ENCODE measurements at regions not wholly inside any gene's neighbourhood (a gene's known extent, or its start where the extent isn't known, plus 50 kb on each side); places are given as distances from the start of the nearest gene placed in this dataset.

DNA sequence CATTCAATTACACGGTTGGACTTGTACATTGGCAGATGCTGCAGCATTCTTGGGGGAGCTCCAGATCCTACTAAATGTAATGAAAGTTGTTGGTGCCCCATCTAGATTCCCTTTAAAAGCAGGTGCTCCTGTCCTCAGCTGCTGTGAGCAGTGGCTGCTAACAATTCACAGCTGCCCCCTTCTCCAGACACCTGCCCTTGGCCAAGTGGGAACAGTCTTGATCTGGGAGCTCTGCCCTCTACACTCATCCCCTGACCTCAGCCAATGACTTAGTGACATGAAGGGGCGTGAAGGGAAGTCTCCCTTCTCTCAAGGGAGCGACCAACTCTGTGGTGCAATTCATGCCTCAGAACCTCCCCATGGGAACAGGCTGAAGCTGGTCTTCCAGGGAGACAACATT is 125.7 kb downstream of the EIF4E start:
- Histone ChIP-seq H4K91ac (ENCODE audit: insufficient read length, low read depth, low read length) (no peak overlapping the region), H4K20me1 (ENCODE audit: control insufficient read depth, insufficient read depth, insufficient read length) (no peaks in the 10 kb centered on the region), H3K79me1 (ENCODE audit: insufficient read depth, low read depth, low read length, poor library complexity, severe bottlenecking) (no peaks in the 10 kb centered on the region), H2BK120ac (ENCODE audit: low read depth, low read length, poor library complexity, severe bottlenecking) (no peak overlapping the region), H2AK5ac (ENCODE audit: insufficient read length, low read length) (no peak overlapping the region), H3K27ac (ENCODE audit: insufficient read length, low read depth, low read length) (no peak overlapping the region), H4K5ac (ENCODE audit: insufficient read length, low read depth, low read length) (no peak overlapping the region), H2AFZ (ENCODE audit: low read length) (no peak overlapping the region), H3K4me2 (ENCODE audit: insufficient read depth, insufficient read length, low read length) (no peak overlapping the region), H3K79me2 (ENCODE audit: insufficient read depth, low read length) (no peaks in the 10 kb centered on the region), H3K23ac (ENCODE audit: insufficient read length, low read depth, low read length) (no peak overlapping the region), H3K9ac (ENCODE audit: extremely low read depth, insufficient read length, low read length) (no peak overlapping the region), H2BK15ac (ENCODE audit: low read depth, low read length) (no peak overlapping the region), H2BK12ac (ENCODE audit: insufficient read length, low read depth, low read length) (no peak overlapping the region), H3K23me2 (ENCODE audit: insufficient read length, low read depth, low read length, poor library complexity, severe bottlenecking) (no peaks in the 10 kb centered on the region), H3K27me3 (ENCODE audit: insufficient read depth, low read length) (no peaks in the 10 kb centered on the region), H2BK20ac (ENCODE audit: low read depth, low read length, poor library complexity, severe bottlenecking) (no peak overlapping the region), H3K18ac (ENCODE audit: insufficient read length, low read depth, low read length) (no peak overlapping the region), H4K8ac (replicated peaks; ENCODE audit: insufficient read length, low read depth, low read length) (no peak overlapping the region), H2BK5ac (ENCODE audit: insufficient read length, low read length) (no peak overlapping the region), H3T11ph (ENCODE audit: low read length) (no peak overlapping the region), H3K14ac (ENCODE audit: insufficient read depth, low read length) (no peak overlapping the region), H3K4me1 (ENCODE audit: insufficient read depth, low read length) (no peaks in the 10 kb centered on the region), H3K9me3 (ENCODE audit: control insufficient read depth, low read depth, low read length) (no peaks in the 10 kb centered on the region), H3K4ac (ENCODE audit: low read depth, low read length) (no peak overlapping the region), H3K56ac (ENCODE audit: insufficient read length, low read depth, low read length) (no peak overlapping the region)
- TF ChIP-seq, protein P1, sequence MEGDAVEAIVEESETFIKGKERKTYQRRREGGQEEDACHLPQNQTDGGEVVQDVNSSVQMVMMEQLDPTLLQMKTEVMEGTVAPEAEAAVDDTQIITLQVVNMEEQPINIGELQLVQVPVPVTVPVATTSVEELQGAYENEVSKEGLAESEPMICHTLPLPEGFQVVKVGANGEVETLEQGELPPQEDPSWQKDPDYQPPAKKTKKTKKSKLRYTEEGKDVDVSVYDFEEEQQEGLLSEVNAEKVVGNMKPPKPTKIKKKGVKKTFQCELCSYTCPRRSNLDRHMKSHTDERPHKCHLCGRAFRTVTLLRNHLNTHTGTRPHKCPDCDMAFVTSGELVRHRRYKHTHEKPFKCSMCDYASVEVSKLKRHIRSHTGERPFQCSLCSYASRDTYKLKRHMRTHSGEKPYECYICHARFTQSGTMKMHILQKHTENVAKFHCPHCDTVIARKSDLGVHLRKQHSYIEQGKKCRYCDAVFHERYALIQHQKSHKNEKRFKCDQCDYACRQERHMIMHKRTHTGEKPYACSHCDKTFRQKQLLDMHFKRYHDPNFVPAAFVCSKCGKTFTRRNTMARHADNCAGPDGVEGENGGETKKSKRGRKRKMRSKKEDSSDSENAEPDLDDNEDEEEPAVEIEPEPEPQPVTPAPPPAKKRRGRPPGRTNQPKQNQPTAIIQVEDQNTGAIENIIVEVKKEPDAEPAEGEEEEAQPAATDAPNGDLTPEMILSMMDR (conservative IDR thresholded peaks at IDR 0.05), result no peak
- WGBS (ENCODE audit: extremely low coverage, insufficient read length, low lambda C conversion rate), result no CpG with 5 or more reads among the region's 3 CpGs
- H3K27me3 Mint-ChIP-seq (ENCODE audit: low read depth), result peaks cover 3% of the 10 kb centered on the region
- no peak overlapping the region for H3K4me3 Mint-ChIP-seq
- no peak for DNase-seq
- H3K36me3 Mint-ChIP-seq (ENCODE audit: insufficient read depth in 1 of 3, low read depth in 3 of 3), result no peaks in the 10 kb centered on the region; a peak in 1 of 7 replicates
- no peak overlapping the region for H3K27ac Mint-ChIP-seq
- peaks cover 0 to 2% of the 10 kb centered on the region in 2 experiments; a peak in 2 of 4 replicates for H3K4me1 Mint-ChIP-seq
- no peaks in the 10 kb centered on the region; a peak in 1 of 5 replicates for H3K9me3 Mint-ChIP-seq

Data from H9 (cell line).